GM18858 (cell line): ENCODE measurements at regions not wholly inside any gene's neighbourhood (a gene's known extent, or its start where the extent isn't known, plus 50 kb on each side); places are given as distances from the start of the nearest gene placed in this dataset.

Experiments used
- ATAC-seq: cut with Tn5 transposase; IDR thresholded peaks from one replicate; pipeline ENCODE4 v1.9.1; 2021; ENCODE audit not compliant: unreplicated experiment

DNA sequence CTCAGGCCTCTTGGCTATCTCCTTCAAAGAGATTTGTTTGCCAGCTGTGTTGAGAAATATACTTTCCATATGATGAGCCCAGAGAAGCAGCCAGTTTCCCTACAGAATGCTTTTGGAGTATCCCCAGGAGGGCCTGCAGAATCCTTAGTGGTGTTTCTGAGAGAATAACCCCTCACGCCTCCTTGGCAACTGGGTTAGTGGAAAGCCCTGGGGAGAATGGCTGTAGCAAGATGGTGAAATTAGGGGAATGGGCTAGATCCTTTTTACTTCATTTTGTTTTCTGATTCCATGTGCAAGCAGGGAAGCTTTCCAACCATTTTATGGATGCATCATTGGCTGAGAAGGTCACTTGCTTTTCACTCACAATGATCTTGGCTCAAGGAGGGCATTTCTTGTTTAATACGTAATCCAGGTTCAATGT is 364.6 kb downstream of the DMRT2 start:
- no peak for ATAC-seq

DNA sequence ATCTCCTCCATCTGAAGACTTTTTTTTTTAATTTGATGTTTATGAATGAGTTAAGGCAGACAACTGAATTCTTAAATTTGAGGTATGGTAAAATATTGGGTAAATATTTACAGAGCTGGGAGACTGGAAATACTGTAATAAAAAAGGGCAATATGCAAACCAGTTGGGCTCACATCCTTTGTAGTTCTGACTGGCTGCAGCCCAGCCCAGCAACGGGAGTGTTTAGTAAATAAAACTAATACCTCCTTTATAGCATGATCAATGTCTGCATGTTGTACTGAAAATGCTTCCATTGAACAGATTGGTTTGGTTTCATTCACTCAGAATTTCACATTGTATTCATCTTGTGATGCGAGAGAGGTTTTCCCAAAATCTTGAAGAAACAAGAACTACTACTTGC is 365.0 kb downstream of the DMRT2 start:
- no peak for ATAC-seq

DNA sequence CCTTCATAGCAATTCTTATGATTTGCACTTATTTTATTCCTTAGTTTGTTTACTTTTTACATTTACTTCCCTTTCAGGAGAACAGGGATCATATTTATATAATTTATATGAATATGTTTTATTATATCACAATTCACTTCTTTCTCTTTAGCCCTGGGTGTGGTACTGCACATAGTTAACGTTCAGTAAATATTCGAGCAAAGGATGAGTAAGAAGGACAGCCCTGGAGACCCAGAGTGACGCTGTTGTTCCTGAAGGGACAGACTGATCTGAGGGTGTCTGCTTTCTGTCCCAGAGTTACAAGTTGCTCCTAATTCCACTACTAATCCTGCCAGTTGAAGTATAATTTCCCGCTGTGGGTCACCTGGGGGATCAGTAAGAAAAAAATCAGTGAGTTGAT is 366.1 kb downstream of the DMRT2 start:
- no peak for ATAC-seq

DNA sequence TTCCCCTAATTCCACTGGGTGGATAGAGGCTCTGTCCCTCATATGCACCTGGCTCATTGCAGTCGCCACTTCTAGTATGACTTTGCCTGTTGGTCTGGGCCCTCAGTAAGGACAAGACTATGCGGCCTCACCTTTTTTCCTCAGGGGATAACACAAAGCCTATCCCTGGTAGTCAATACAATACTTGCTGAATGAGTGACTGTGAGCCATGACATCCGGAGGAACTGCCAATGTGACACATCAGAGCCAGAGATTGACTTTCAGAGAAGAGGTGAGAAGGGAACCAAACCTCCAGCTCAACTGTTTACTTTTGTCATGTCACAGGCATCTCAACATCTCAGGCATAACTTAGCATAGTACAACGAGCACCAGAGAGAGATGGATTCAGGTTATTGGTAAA is 371.3 kb downstream of the DMRT2 start:
- no peak for ATAC-seq

GRCh38 chr9:1427875-1428274 is 377.7 kb downstream of the DMRT2 start:
- no peak for ATAC-seq

DNA sequence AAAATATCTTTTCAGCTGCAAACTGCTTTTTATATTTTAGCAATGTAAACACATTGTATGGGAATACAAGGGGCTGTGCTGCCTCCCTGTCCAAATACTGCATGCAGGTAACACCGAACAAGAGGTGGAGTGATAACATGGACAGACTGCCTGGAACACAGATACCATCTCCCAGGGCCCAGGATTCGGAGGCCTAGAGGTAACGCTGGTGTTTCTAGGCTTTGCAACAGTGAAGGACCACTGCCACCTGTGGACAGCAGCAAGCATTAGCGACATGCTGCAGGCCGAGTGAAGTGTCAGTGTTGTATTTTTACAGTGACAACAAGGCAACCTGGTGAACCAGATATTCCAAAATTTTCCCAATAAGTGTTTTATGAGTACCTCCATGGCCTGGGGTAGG is 379.1 kb downstream of the DMRT2 start:
- ATAC-seq, result no peak

DNA sequence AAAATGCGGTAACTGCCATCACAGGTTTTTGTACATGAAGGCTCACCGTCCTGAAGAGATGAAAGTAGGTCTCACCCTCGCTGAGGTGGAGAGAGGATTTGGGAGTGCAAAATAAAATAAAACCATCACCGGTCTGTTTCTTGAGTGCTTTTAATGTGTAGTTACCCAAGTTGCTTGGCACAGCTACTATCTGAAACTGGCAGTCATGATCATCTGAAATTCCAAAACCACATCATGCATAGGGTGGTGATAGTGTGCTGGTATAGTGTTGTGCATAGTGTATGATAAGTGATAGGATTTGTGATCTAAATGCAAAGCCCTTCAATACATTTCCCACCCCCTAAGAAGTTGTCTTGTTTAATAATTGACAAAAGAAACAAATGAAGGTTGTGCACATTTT is 381.3 kb downstream of the DMRT2 start:
- ATAC-seq, result no peak

DNA sequence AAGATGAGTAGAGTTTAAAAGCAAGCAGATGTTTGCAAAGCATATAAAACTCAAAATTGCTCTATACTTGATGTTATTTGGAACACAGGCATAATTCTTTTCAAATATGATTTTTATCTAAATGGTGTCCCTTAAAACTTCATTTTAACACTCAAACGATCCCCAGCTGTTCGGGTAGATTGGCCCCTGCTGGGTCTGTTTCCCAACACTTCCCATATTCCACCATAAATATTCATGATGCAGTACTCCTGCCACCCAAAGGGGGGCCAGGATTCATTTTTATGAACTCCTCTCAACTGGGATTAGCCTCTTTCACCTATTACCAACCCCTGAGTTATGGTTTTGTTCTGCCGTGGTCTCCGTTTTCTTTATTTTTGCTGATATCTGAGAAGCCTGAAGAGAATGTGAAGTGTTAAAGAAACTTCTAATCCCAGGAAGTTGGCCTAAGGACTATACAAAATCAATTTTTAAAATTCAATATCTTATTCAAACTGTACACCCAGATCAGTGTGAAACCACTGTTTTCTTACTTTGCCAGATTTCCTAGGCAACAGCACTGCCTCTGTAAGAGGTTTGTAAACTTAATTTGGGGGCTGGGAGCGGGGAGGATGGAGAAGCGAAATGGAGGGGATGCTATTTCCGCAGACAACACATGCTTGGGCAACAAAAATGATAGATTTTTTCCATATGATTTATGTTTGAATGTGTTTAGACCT is 384.1 kb downstream of the DMRT2 start:
- no peak for ATAC-seq

GRCh38 chr9:1434811-1435210 is 384.7 kb downstream of the DMRT2 start:
- no peak for ATAC-seq

DNA sequence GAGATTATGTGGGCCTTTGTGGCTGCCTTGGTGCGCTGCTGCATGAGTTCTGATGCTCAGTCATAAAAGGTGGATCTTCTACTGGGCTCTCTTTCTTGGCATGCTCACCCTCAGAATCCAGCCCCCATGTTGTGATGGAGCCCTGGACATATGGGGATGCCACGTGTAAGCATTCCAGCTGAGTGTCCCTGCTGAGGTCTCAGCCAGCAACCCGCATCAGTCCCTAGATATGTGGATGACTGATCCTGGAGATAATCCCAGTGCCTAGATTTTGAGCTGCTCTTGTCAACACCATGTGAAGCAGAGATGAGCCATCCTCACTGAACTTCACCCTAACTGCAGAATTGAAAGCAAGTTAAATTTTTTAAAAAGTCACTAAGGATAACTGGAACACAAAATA is 390.1 kb downstream of the DMRT2 start:
- ATAC-seq, result no peak

DNA sequence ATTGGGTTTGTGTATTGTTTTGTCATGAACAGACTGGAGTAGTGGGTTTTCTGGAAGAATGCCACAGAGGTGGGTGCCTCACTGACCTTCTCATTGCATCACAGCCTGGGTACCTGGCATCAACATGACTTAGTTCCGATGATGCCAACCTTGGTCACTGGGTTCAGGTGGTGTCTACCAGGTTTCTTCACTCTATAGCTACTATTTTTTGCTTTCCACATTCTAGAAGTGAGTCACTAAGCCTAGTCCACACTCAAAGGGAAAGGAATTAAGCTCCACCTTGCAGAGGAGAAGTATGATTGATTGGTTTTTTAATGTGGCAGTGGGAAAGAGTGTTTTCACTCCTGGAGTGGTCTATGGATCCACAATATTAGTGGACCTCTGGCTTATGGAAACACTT is 391.9 kb downstream of the DMRT2 start:
- no peak for ATAC-seq

GRCh38 chr9:1443450-1443849 is 393.3 kb downstream of the DMRT2 start:
- no peak for ATAC-seq

DNA sequence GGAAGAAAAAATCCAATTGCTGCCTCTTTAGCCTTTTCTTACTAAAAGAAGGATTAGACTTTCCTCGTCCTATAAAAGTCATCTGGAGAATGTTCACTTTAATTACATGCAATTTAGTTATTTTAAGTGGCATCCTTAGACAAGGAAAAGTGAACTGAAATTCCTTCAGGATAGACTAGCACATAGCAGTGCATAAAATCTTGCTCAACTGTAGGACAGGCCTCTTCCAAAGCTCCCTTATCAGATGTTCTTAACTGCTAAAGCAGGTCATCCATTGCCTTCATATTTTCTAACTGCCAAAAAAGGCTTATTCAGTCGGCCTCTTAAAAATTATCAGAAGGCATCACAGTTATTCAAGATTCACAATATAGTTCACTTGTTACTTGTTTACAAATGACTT is 396.5 kb downstream of the DMRT2 start:
- ATAC-seq, result no peak

GRCh38 chr9:1453636-1454035 is 403.5 kb downstream of the DMRT2 start:
- ATAC-seq, result no peak

GRCh38 chr9:1454211-1454610 is 404.1 kb downstream of the DMRT2 start:
- no peak for ATAC-seq

DNA sequence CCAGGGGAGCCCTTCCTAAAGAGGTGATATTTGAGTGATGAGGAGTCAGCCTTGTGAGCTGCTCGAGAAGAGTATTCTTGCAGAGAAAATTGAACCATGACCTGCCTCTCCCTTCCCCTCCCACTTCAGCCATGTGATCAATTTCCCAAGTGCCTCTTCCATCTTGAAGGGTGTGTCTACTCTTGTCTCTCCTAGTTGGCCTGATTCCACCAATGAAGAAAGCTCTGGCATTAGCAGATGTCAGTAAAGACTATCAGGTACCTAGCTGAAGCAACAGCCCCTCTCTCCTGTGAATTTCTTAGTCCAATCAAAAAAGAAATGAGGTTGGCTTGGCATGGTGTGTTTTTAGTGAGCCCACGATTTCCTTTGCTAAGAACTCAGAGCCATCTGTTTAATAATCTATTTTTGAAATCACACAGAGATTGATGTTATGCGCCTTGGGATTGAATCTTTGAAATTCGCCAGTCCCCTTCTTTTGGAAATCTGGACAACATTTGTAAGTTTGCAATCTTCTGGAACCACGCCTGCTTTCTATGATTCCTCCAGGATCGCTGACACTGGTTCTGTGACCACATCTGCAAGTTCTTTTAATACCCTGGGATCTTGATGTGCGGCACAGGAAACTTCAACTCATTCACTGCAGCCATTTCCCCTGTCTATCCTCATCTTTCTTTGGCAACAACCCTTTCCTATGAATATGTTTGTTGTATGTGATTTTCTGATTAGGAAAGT is 404.6 kb downstream of the DMRT2 start:
- no peak for ATAC-seq

DNA sequence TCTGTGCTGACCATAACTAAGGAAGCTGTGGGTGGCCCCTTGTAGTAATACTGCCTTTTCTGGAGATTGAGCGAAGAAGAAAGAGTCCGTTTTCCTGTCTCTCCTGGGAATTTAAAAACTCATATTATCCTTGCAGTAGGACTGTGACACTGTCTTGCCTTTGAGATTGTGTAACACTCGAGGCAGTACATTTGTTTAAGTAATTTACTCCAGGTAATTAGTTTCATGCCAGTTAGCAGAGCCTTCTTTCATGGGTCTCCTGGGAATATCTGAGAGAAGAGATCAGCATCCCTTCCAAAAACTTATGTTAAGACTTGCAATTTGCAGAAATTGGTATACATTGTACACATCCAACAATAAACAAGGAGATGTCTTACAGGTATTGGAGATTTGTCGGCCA is 405.6 kb downstream of the DMRT2 start:
- ATAC-seq, result no peak

- ATAC-seq, result no peak
Observed at GRCh38 chr9:1456301-1457024, 406.3 kb downstream of the DMRT2 start.

- ATAC-seq, result no peak
Observed at GRCh38 chr9:1457460-1457859, 407.3 kb downstream of the DMRT2 start.

DNA sequence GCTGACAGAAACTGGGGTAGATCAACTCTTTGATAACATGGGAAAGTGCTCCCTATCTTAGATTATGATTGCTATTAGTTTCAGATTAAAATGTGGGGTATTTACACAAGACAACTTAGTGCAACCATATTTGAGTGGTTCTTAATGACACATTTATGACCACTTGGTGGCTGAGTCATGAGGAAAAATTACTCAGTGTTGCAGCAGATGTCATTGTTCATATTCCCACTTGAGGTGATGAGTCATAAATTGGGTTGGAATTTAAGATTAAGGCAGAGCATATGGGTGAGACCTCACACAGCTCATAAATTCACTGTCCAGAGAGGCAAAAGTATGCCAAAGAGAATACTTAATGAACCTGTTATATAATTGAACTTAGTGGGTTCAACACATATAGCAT is 408.3 kb downstream of the DMRT2 start:
- no peak for ATAC-seq

GRCh38 chr9:1460143-1460769 is 410.1 kb downstream of the DMRT2 start:
- no peak for ATAC-seq

- ATAC-seq, result no peak
Observed at GRCh38 chr9:1461812-1462211, 411.7 kb downstream of the DMRT2 start.
